ENCODE measurements at regions not wholly inside any gene's neighbourhood (a gene's known extent, or its start where the extent isn't known, plus 50 kb on each side); places are given as distances from the start of the nearest gene placed in this dataset.

DNA sequence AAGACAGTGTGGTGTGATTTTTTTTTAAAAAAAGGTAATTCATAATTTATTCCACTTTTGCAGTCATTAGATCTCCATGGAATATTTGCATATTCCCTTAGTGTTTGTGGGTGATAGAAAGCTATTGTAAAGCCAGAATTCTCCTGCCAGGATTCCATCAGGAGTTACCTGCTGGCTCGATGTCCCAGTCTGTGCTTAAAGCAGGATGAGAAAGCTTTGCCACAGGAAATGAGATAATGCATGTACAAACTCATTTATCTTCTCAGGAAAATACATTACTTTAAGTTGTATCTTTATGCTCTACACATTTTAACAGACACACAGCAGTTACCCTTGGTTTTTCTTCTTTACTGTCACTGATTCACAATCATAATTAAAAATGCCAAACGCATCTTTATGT, 553.0 kb downstream of the CD109 start:
- Histone ChIP-seq H2AFZ (ENCODE audit: low read length) (no peak overlapping the region), H4K20me1 (ENCODE audit: insufficient read depth, low read length) (no peaks in the 10 kb centered on the region), H3K9me3 (ENCODE audit: low read length) (no peaks in the 10 kb centered on the region), H3K4me2 (ENCODE audit: low read length) (no peak overlapping the region), H3K9me2 (ENCODE audit: insufficient read depth, low read length) (no peaks in the 10 kb centered on the region), H3K27ac (ENCODE audit: low read depth, low read length, poor library complexity, severe bottlenecking) (no peak overlapping the region), H3K79me2 (ENCODE audit: insufficient read depth, low read depth, low read length) (no peaks in the 10 kb centered on the region), H3K36me3 (ENCODE audit: insufficient read depth, low read length) (no peaks in the 10 kb centered on the region), H3K4me1 (ENCODE audit: insufficient read depth, low read length, poor library complexity, severe bottlenecking) (no peaks in the 10 kb centered on the region), H3K4me3 (ENCODE audit: low read depth, low read length, poor library complexity, severe bottlenecking) (no peak overlapping the region)
- no TSS peak for BruUV-seq (replicated peaks)
- no peak for DNase-seq (ENCODE audit: low spot score)
- intact Hi-C loops (cut with micrococcal nuclease; ENCODE audit: unreplicated experiment) = no loop called here
- TF ChIP-seq, protein P1, sequence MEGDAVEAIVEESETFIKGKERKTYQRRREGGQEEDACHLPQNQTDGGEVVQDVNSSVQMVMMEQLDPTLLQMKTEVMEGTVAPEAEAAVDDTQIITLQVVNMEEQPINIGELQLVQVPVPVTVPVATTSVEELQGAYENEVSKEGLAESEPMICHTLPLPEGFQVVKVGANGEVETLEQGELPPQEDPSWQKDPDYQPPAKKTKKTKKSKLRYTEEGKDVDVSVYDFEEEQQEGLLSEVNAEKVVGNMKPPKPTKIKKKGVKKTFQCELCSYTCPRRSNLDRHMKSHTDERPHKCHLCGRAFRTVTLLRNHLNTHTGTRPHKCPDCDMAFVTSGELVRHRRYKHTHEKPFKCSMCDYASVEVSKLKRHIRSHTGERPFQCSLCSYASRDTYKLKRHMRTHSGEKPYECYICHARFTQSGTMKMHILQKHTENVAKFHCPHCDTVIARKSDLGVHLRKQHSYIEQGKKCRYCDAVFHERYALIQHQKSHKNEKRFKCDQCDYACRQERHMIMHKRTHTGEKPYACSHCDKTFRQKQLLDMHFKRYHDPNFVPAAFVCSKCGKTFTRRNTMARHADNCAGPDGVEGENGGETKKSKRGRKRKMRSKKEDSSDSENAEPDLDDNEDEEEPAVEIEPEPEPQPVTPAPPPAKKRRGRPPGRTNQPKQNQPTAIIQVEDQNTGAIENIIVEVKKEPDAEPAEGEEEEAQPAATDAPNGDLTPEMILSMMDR (conservative IDR thresholded peaks at IDR 0.05; ENCODE audit: low read length) = no peak
- no peak for TF ChIP-seq EZH2phosphoT487 (IDR thresholded peaks at IDR 0.05; ENCODE audit: borderline replicate concordance, low read depth, low read length)
- ChIA-PET CTCF (ENCODE audit: unreplicated experiment) (no interaction called here), POLR2A (interaction anchor here (0.6 kb wide), 1 partner anchor 63 kb away, joined by 3 read pairs; no protein-coding TSS in a partner anchor)

GRCh38 chr6:74222768-74223333, 526.8 kb downstream of the CD109 start:
- no TSS peak for BruUV-seq (replicated peaks)
- POLR2A ChIA-PET = no interaction called here

GRCh38 chr6:74213995-74214394, 518.0 kb downstream of the CD109 start:
- Histone ChIP-seq H3K4me2 (ENCODE audit: low read length) (no peak overlapping the region), H3K9me2 (ENCODE audit: insufficient read depth, low read length) (no peaks in the 10 kb centered on the region), H3K9me3 (ENCODE audit: low read length) (no peaks in the 10 kb centered on the region), H4K20me1 (ENCODE audit: insufficient read depth, low read length) (no peaks in the 10 kb centered on the region), H2AFZ (ENCODE audit: low read length) (no peak overlapping the region), H3K4me1 (ENCODE audit: insufficient read depth, low read length, poor library complexity, severe bottlenecking) (no peaks in the 10 kb centered on the region), H3K4me3 (ENCODE audit: low read depth, low read length, poor library complexity, severe bottlenecking) (no peak overlapping the region), H3K27ac (ENCODE audit: low read depth, low read length, poor library complexity, severe bottlenecking) (no peak overlapping the region), H3K36me3 (ENCODE audit: insufficient read depth, low read length) (no peaks in the 10 kb centered on the region), H3K79me2 (ENCODE audit: insufficient read depth, low read depth, low read length) (no peaks in the 10 kb centered on the region)
- DNase-seq (ENCODE audit: low spot score) = no peak
- POLR2A ChIA-PET = no interaction called here
- TF ChIP-seq, protein P1 (conservative IDR thresholded peaks at IDR 0.05; ENCODE audit: low read length) = no peak
- no peak for TF ChIP-seq EZH2phosphoT487 (IDR thresholded peaks at IDR 0.05; ENCODE audit: borderline replicate concordance, low read depth, low read length)
- no TSS peak for BruUV-seq (replicated peaks)
- intact Hi-C loops (cut with micrococcal nuclease; ENCODE audit: unreplicated experiment) = no loop called here
- CTCF ChIA-PET (ENCODE audit: unreplicated experiment) = no interaction called here

More at GRCh38 chr6:74222768-74223333, 526.8 kb downstream of the CD109 start:
- Histone ChIP-seq H3K9me3 (ENCODE audit: low read length) (no peaks in the 10 kb centered on the region), H4K20me1 (ENCODE audit: insufficient read depth, low read length) (no peaks in the 10 kb centered on the region), H3K4me3 (ENCODE audit: low read depth, low read length, poor library complexity, severe bottlenecking) (no peak overlapping the region), H3K4me2 (ENCODE audit: low read length) (no peak overlapping the region), H3K27ac (ENCODE audit: low read depth, low read length, poor library complexity, severe bottlenecking) (no peak overlapping the region), H3K79me2 (ENCODE audit: insufficient read depth, low read depth, low read length) (no peaks in the 10 kb centered on the region), H2AFZ (ENCODE audit: low read length) (no peak overlapping the region), H3K9me2 (ENCODE audit: insufficient read depth, low read length) (no peaks in the 10 kb centered on the region), H3K4me1 (ENCODE audit: insufficient read depth, low read length, poor library complexity, severe bottlenecking) (no peaks in the 10 kb centered on the region), H3K36me3 (ENCODE audit: insufficient read depth, low read length) (no peaks in the 10 kb centered on the region)
- no peak for DNase-seq (ENCODE audit: low spot score)
- TF ChIP-seq, protein P1 (conservative IDR thresholded peaks at IDR 0.05; ENCODE audit: low read length) = no peak
- no peak for TF ChIP-seq EZH2phosphoT487 (IDR thresholded peaks at IDR 0.05; ENCODE audit: borderline replicate concordance, low read depth, low read length)
- CTCF ChIA-PET (ENCODE audit: unreplicated experiment) = no interaction called here
- intact Hi-C loops (cut with micrococcal nuclease; ENCODE audit: unreplicated experiment) = no loop called here
